GM19328 (cell line): ENCODE measurements at regions not wholly inside any gene's neighbourhood (a gene's known extent, or its start where the extent isn't known, plus 50 kb on each side); places are given as distances from the start of the nearest gene placed in this dataset.

Experiments used
- ATAC-seq: cut with Tn5 transposase; IDR thresholded peaks from one replicate; pipeline ENCODE4 v1.9.1; 2021; ENCODE audit warnings: mild to moderate bottlenecking, moderate library complexity; ENCODE audit not compliant: unreplicated experiment

DNA sequence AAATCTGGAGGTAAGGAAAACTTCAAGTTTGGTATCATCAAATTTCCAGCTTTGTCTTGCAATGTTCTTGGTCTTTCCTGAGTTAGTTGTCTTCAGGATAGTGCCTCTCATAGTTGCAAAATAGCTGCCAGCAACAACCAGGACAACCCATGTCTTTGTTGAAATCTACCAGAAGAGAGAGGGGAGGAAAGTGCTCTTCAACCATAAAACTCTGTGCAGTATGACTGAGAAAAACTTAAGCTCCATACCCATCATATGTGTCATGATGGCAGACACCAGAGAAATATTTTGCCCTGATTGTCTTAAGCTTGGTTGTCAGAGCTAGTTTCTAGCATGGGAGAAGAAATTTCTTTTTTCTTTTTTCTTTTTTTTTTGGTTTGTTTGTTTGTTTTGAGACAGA is 103.3 kb downstream of the SPRY2 start:
- no peak for ATAC-seq

DNA sequence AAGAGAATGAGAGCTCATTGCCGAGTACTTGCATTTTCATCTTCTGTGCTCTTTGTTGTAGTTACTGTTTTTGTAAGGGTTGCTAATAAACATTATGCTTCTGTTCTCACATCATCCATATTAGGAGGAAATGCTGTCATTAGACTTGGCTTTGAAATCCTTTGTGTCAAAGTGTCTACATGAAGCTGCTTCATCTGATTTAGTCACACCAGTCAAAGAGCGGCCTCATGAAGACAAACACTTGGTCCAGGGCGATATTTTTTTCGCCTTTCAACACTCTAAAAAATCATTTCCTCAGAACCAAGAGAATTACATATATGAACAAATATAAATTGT is 105.0 kb downstream of the SPRY2 start:
- ATAC-seq = no peak

DNA sequence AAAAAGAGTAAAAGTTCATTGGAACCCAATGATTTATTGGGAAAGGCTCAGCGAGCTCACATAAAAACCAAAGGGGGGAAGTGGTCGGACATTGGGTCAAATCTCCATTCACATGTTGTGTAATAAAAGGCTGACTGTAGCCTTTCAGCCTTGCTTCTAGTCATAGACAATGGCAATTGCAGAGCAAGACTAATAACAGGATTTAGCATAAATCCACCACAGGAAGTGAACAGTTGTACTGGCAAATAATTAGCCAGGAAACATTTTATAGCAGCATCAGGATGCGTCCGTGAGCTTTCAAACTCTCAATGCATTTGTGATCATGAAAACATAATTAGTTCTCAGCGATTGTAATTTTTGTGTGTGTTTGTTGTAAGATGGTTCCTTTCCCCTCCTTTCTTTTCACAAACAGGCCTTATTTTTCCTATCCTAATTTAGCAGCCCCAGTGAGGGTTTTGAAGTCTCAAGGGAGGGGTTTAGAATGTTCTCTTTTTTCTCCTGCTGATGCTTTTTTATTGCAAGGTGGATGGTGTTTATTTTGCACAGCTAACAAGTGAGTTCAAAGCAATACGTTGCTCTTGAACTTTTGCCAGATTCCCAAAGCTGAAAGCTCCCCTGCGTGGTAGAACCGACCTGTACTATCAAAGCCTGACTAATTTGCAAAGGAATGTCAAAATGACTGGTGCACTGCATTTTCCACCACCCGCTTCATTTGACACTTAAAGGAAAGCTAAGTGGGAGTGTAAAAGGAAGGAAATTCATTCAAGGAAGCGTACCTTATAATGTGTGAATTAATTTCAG is 105.6 kb downstream of the SPRY2 start:
- ATAC-seq = no peak

DNA sequence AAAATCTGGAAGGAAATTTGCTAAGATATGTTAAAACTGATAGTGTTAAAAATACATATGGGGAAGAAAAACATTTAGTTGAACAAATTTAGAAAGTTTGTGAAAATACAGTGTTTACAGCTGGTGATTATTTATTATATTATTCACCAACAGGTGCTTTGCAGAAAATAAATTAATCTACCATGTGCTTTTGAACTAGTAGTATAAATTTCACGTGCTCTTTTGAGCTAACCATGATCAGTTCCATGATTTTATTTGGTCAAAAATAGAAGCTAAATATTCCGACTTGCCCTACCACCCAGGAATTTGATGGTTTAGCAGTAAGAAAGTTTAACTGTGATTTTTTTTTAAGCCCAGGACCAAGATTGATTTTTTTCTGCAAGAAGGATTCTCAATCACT is 113.3 kb downstream of the SPRY2 start:
- no peak for ATAC-seq

DNA sequence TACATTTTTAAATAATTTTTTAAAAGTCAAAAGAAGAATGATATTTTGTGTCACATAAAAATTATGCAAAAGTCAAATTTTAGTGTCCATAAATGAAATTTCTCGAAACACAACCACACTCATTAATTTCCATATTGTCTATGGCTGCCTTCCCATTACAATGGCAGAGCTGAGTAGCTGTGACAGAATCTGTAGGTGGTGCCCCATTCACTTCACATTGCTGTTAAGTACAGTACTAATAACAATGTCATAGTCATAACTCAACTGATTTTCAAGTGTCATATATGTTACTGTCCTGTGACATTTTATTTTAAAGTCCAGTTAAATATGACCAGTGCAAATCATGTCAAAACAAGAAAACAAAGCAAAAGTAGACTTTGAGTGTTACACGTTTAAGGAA is 114.3 kb downstream of the SPRY2 start:
- no peak for ATAC-seq

DNA sequence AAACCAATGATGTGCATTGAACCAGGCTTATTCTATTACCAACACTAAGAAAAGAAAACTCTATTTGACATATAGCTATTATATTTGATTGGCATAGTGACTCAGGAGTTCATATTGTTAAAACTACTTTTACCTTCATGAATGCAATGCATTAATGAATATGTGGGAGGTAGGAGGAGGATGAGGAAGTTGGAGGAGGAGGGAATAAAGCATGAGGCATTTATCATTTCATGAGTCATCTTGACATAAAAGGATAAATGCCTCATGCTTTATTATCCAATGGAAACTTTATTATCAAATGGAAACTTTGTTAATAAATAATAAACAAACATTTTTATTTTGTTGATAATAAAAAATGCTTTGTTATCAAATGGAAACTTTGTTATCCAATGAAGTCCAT is 116.5 kb downstream of the SPRY2 start:
- ATAC-seq = no peak

DNA sequence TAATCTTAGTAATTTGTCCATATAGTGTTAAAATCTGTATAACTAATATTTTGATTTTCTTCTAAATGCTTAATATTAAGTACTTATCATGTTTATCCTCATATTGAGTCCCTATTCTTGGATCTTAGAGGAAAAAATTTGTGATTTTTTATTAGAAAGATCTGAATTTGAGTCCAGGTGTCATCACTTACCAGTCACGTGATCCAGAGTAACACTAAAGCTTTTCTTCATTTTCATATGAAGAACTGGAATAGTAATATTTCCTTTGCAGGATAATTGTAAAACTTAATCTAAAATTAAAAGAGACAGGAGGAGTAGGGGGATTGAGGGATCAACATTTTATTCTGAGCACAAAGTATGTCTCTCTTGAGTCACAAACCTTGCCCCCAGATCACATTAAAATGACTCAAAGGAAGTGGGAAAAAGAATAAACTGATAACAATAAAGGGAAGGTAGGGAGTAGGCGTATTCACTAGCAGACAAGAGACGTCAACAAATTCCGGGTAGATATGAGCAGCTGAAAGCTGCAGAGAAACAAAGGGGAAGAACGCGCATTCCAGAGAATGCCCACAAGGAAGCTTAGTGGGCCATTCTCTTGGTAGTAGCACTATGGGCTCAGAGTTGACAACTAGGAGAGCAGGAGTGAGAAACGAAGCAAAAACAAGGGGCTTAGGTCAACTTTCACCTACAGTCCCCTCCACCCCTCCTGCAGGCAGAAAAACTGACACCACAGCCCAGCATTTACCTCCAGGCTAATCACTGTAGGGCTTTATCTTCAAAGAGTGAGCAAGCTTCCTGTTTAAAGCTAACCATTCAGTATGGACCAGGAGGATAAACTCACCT is 123.1 kb downstream of the SPRY2 start:
- ATAC-seq = no peak

DNA sequence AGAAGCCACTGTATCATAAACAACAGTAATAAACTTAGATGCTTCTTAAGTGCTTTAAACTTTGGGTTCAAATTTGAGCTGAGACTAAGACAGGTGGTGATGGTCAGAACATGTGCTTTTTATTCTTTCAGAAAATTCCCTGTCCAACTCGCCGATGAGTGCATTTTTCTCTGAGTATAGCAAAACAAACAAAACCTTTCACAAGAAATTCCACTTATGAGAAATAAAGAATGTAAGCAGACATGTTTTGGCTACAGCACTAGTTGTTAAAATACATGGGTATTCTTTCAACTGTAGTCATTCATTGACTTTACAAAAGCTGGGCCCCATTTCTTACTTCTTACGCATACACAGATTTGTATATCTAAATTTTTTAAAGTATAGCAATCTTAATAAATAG is 125.6 kb downstream of the SPRY2 start:
- ATAC-seq = no peak

DNA sequence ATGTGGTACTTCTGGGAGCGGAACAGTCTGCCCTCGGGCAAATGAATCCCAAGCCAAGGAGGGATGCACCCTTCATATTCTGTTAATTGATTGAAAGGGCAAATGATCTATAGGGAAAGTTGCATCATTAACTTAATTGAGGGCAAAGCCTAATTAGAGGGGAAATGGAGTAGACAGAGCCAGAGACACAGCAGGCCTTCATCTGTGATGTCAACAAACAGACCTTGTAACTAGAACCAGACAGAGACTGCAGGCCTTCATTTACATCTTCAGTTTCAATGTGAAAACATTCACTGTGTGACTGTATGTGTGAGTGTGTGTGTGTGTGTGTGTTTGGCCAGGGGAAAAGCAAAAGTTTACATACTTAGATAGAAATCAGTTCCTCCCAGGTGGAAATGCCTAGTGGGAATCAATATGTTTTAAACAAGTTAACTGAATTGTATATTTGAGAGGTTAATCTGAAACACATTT is 126.4 kb downstream of the SPRY2 start:
- ATAC-seq = no peak

DNA sequence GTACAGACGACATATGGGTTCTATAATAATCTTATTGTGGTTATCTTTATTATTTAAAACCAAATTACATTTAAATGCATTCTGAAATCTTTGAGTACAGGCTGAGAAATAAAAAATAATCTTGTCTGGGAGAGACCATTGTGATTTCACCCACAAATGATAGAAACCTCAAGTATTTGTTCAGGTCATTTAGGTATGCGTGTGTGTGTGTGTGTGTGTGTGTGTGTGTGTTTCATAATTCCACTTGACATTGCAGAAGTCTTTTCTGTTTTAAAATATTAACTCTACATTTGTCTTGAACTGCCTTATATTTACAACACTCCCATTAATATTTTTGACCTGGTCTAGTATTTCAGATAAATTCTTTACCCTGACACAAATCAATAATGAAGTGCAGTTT is 126.9 kb downstream of the SPRY2 start:
- no peak for ATAC-seq

DNA sequence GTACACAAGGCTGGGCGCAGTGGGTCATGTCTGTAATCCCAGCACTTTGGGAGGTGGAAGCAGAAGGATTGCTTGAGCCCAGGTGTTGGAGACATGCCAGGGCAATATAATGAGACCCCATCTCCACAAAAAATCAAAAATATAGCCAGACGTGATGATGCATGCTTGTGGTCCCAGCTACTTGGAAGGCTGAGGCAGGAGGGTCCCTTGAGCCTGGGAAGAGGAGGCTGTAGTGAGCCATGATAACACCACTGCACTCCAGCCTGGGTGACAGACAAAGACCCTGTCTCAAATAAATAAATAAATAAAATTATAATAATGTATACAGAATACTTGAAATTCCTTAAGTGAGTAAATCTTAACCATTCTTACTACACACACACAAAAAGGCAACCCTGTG is 127.7 kb downstream of the SPRY2 start:
- no peak for ATAC-seq

DNA sequence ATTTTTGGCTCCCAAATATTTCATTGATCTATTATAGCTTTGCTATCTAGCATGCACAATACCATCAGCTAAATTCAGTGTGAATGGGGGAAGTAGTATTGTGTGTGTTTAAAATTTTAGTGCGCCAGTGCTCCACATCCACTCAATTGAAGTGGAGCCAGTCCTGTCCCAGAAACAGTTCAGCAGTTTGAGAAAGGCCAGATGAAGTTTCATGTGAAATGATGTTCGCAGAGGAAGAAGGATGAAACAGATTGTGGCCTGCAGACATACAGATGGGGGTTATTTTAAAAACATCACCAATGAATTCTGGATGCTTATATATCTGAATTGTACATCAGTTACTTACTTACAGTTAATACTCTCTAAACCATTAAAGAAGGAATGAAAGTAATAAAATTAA is 129.4 kb downstream of the SPRY2 start:
- ATAC-seq = no peak

DNA sequence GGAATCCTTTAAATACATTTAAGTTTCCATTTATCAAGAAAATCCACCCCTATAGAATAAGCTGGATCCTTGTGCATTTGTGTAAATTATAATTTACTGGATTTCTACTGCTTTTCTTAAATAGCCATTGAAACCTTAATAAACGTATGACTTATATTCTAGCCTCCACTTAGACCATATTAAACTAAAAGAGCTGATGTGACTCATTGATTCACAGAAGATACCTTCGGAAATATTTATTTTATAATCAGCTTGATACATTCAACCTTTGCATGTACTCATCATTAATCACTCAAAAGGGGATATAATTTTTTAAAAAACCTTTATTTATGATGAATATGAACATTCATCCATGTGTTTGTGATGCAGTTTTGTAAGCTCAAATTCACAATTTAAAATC is 136.3 kb downstream of the SPRY2 start:
- ATAC-seq = no peak

DNA sequence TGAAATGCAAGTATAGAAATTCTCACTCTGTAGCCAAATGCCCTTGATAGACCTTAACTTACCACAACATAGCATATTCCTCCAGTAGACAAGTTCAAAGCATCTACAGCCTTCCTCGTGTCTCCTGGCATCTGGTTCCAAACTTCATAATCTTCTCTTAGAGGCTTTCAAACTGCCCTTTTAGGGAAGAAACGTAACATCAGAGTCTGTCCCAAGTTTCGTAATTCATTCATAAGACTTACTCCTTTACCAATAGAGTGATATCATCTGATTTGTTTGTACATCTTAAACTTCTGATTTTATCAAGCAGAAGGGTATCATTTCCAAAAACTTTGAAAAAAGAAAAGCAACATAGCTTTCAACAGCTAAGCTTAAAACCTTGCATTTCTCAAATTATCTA is 137.4 kb downstream of the SPRY2 start:
- no peak for ATAC-seq

DNA sequence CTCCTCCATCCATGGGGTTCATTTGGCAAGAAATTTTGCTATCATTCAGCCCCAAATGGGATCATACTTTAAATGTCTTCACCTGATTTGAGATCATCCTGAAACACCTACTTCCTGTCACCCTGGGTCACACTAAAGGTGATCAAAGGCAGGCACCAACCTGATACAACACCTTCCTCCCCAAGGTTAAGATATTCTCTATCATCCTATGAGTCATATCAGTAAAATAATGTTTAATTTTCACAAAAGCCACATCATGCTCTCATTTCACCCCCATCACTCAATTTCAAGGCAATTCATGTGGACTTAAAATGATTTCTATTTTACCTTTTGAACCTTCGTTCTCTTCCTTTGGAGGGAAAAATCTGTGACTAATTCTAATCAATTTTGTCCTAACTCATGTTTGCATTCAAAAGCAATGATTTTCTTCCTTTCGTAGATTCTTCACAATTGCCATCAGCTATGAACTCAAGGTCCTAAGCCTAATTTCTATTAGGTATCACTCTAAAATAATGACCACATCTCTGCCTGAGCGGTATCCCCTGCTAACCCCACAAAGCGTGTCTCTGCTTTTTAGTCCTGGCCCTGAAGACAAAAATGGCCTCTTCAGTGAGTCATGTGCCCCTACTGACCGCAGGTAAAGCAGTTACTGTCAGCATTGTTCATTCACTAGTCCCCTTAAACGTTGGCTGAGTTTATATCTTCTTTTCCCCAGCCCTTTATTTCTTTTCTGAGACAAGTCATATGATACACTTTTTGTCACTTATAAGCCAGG is 139.0 kb downstream of the SPRY2 start:
- ATAC-seq = no peak

DNA sequence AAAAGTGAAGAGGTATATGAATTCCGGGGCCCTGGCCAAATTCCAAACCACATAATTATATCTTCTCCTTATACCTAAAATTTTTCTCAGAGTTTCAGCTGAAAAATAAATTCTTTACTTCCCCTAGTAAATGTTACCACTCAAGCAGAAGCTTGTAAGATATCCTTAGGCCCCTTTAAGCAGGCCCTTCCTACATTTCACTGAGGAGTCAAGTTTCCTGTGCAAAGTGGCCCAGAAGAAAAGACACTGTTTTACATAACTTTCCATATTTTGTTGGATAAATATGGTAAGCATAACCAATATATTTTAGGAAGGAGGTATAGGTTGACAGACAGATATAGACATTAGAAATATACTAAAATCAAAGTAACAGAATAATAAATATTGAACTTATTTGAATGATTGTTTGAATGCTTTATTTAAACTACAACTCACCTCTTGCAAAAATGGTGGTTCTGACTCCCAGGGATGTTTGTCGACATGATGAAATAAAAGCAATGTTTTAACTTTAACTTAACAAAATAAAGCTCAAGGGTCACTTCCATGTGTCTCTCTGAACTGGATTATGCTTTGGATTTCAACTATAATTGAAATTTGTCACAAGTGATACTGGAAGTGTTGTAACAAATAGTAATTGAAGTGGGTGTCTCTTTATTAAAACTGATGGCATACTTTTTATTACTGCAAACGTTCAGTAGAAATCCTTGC is 141.2 kb downstream of the SPRY2 start:
- ATAC-seq = no peak

DNA sequence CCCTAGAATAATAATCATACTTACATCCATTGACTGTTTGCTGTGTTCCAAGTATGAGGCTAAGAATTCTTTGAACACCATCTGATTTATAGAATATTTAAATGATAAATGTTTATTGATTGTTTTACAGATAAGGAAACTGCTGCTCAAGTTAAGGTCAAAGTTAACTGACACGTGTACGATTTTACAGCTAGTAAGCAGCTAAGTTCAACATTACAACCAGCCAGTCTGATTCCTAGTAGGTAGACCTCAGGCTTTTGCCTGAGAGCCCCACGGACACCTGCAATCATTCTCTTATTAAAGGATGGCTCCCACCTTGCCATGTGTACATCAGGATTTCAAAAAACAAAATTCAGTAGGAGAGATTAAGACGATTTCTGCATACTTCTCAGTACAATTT is 141.9 kb downstream of the SPRY2 start:
- ATAC-seq = no peak

DNA sequence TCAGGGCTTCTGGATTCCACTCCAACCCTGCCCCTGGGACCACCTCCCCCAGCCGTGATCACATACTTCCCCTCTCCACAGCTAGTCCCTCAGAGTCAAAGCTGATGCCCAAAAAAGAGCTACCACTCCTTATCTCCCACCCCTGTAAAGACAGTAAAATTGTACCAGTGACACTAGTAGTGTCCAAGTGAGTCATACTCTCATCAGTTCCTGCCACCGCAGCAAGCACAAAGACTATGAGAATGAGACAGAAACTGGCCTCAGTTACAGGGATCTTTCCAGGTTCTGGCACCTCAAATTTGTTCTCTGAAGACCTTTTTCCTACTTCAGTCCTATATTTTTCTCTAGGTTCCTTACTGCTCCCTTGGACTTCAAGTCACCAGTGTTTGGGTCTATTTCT is 144.2 kb downstream of the SPRY2 start:
- ATAC-seq = no peak

DNA sequence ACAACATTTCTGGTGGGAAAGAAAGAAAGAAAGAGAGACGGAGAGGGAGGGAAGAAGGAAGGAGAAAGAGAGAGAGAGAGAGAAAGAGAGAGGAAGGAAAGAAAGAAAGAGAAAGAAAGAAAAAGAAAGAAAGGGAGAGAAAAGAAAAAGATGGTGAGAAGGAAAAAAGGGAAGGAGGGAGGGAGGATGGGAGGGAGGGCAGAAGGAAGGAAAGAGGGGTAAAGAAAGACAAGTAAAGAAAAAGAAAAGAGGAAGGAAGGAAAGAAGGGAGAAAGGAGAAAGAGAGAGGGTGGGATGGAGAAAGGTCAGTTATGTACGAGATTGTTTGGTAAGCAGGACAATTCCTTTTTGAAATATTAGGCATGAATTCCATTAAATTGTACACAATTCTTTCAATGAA is 145.3 kb downstream of the SPRY2 start:
- ATAC-seq = no peak

DNA sequence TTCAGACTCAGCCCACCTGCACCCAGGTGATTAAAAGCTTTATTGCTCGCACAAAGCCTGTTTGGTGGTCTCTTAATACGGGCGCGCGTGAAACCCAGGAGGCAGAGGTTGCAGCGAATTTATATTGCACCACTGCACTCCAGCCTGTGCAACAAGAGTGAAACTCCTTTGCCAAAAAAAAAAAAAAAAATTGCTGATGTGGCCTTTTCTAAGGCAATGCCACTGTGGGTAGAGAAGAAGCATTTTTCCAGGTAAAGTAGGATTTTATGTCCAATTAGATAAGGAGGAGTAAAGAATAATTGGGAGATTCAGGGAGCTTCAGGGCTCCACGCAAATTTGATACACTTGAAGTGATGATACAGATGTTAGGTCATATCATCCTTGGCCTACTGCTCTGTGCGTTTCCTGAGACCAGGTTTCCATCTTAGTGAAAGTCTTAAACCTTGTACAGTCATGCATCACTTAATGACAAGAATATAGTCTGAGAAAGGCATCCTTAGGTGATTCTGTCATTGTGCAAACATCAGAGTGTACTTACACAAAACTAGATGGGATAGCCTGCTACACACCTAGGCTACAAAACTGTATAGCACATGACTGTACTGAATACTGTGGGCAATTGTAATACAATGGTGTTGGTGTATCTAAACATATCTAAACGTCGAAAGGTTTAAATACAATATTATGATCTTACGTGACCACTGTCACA is 150.9 kb downstream of the SPRY2 start:
- ATAC-seq = no peak
